Activated CD4-positive, alpha-beta T cell treated with anti-CD3 and anti-CD28 coated beads for 1 hour (primary cell): ENCODE measurements at regions not wholly inside any gene's neighbourhood (a gene's known extent, or its start where the extent isn't known, plus 50 kb on each side); places are given as distances from the start of the nearest gene placed in this dataset.

ENCODE experiments used
- DNase-seq: peaks from one replicate; pipeline ENCODE4 v3.0.0-alpha.2; 2020

DNA sequence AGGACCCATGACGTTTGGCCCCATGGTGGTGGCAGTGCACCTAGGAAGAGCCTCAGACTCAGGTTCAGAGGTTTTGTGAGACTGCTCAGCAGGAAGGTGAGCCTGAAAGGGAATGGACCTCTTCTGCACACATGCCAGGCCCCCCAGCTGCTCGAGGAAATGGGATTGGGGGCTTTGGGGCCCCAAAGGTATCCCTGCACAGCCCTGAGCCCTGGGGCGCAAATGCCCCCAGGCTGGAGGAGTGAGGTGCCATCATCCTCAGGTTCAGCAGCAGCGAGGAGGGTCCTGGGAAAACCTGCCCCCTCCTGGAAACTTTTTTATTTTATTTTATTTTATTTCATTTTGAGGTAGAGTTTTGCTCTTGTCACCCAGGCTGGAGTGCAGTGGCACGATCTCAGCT, 171.8 kb upstream of the MVB12B start:
- no peak for DNase-seq

DNA sequence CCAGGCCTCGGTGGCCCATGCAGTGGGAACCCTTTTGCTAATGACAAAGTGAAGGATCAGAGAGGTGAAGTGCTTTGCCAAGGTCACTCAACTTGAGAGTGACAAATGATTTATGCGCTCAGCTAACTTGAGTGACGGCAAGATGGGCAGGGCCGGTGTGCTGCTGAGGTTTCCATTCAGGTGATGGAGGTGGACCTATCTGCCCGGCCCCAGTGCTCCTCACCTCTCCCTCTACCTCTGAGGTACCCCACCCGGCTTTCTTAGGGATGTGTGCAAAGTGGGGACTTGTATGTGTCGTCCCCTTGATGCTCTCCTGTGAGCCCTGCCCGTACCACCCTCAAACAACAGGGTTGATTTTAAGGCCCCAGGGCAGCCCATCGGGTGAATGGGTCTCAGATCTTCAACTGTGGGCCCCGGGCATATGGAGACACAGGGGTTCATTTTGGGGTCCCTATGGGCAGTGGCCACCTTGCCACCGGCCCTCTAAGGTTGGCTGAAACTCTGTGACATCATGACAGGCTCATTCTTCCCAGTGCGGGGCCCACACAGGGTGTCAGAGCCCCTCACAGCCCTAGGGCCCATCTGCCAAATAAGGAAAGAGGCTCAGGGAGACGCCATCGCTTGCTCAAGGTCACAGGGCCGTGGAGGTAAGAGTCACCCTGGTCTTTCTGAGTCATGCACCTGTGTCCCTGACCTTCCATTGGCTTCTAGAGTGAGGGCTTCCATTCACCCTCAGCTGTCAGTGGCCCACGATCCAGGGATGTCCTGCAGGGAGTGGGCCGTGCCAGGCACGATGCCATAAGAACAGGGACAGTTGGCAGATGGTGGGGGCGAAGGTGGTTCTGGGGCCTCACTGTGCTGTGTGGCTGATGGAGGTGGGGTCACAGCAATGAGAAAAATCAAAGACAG, 170.6 kb upstream of the MVB12B start:
- no peak for DNase-seq

DNA sequence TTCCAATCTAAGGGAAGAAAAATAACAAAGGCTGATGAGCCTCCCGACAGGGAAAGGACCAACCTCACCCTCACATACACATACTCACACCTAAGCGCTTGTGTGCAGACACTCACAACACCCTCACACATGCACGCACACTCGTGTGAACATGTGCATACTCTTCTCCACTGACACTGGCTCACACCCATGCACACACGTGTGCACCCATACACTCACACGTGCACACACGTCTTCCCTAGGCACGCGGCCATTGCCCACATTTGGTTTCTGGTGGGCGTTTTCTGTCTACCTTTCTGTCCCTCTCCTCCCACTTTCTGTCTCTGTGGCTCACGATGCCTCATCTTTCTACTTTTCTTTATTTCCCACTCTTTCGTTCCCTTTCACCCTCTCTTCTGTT, 169.7 kb upstream of the MVB12B start:
- no peak for DNase-seq

DNA sequence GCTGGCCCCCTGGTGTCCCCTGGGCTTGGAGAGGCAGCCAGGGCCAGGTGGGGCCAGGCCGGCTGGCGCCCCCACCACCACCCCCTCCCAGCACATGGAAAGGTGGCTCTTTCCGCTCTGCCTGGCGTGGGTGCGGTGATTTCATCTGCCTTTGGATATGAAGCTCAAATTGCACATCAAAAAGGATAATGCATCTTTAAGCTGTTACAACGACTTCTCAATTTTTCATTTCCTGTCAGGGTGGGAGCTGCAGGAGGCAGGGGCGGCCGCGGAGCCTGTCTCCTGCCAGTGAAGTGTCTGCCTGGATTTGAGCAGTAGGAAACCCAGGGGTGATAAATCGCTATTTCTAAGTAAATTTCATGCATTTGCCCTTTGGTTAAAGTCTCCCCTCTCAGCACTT, 169.2 kb upstream of the MVB12B start:
- DNase-seq: no peak

DNA sequence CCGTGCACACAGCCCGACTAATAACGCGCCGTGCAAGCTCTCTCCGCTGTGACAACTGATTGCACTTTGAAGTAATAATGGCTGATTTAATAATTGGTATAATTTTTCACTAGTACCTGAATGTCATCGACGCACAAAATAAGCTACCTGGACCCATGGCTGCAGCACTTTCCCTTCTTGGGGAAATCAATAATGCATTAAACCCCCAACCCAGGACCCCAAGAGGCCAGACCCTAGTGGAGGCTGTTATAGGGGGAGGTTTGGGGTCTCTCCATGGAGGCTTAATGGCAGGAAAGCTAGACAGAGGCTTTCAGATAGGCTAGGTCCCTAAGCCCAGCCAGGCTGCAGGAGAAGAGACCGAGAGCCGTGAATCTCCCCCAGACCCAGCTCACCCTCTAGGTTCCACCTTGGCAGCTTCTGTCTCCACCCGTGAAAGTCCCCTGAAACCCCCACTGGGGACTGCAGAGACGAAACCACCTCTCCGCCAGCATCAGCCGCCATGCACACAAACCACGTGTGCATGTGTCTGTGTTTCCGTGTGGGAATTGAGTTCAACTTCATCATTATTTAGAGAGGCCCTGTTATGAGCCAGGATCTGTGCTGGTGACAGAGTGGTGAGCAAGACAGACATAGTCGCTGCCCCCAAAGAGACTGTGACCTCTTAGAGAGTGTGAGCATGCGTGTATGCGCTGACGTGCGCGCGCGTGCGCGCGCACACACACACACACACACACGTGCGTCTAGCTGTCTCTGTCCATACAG, 168.6 kb upstream of the MVB12B start:
- no peak for DNase-seq

DNA sequence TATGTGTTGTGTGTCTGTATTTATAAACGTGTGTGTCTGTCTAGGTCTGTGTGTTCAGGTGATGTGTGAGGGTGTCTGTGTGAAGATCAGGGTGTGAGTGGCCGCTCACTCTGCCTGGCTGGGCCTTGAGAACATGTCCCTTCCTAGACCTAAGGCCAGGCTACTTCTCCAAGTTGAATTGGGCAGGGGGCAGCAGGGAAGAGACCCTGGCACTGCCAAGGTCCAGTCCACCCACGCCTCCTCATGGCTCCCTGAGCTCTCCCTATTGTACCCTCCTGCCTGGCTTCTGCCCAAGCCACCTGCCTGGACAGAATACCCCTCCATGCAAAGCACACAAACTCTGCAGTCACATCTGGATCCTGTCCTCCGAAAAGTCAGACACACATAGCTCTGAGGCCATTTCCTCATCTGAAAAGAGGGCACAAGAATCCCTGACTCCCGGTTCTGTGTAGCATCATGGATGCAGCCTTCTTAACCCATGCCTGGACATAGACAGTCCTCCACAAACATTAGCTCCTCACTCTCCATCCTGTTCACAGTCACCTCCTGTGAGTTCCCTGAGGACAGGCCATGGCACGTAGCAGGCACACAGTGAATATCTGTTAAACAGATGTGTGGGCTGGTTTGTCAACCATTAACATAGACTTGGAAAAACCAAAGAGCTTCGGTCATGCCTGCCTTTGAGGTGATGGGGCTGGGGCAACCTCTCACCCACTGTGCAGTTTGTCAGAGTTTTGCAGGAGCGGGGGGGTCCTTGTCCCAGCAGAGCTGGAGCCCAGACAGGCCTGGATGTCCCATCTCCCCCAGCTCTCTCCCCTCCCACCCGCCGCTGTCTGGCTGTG, 167.8 kb upstream of the MVB12B start:
- no peak for DNase-seq

DNA sequence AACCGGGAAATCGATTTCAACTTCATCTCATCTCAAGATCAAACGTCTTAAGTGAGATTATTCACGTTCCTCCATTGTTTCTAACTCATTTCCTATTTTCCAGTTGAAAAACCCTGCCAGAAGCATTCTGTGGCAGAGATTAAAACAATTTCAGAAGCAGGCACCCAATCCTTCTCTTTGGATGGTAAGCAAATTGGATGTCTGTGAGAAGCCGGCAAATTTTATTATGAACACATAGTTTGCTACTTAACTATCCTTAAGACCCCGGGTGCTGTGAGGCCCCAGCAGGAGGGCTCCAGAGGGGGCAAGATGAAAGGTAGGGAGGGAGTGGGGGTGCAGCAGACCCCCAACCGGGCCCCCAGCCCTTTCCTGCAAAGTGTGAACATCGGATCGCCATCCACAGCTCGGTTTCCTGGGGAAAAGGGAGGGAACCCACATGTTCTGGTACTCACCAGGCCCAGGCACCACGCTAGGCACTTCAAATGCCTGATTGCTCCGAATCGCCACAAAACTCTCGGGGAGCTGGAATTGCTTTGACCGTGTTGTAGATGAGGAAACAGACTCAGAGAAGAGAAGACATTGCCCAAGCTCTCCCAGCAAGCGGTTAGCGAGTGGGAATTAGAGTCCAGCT, 167.1 kb upstream of the MVB12B start:
- no peak for DNase-seq

DNA sequence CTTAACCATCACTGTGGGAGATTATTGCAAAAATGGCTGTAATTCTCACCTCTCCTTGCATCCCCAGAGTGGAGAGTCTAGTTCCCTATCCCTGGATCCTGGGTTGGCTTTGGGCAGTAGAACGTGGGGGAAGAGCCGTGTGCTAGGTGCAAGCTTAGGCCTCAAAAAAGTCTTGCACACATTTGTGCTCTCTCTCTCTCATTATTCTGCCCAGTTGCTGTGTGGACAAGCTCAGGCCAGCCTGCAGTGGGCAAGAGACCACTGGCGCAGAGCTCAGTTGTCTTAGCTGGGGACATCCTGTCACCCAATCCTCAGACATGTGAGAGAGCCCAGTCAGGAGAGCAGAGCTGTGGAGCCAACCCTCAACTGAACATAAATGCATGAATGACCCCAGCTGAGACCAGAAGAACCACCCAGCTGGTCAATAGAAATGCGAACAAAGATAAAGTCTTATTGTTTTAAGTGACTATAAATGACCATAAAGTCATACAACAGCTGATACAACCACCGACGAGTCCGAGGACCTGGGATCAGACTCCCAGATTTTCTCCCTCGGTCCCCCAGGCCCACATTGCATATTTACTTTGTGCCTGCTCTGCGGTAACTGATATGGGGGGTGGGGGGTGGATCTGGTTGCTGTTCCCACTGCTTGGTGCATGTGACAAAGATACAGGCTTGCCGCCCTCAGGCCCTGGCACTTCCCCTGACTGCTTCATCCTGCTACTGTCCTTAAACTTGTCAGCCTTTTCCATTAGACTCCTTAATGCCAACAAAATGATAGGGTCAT, 166.4 kb upstream of the MVB12B start:
- no peak for DNase-seq

DNA sequence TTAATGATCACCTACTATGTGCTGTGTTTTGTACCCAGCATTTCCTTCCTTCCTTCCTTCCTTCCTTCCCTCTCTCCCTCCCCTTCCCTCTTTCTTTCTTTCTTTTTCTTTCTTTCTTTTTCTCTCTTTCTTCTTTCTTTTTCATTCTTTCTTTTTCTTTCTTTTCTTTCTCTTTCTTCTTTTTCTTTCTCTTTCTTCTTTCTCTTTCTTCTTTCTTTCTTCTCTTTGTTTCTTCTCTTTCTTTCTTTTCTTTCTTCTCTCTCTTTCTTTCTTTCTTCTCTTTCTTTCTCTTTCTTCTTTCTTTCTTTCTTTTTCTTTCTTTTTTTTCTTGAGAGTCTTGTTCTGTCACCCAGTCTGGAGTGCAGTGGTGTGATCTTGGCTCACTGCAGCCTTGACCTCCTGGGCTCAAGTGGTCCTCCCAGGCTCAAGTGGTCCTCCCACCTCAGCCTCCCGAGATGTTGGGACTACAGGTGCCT, 165.7 kb upstream of the MVB12B start:
- no peak for DNase-seq

DNA sequence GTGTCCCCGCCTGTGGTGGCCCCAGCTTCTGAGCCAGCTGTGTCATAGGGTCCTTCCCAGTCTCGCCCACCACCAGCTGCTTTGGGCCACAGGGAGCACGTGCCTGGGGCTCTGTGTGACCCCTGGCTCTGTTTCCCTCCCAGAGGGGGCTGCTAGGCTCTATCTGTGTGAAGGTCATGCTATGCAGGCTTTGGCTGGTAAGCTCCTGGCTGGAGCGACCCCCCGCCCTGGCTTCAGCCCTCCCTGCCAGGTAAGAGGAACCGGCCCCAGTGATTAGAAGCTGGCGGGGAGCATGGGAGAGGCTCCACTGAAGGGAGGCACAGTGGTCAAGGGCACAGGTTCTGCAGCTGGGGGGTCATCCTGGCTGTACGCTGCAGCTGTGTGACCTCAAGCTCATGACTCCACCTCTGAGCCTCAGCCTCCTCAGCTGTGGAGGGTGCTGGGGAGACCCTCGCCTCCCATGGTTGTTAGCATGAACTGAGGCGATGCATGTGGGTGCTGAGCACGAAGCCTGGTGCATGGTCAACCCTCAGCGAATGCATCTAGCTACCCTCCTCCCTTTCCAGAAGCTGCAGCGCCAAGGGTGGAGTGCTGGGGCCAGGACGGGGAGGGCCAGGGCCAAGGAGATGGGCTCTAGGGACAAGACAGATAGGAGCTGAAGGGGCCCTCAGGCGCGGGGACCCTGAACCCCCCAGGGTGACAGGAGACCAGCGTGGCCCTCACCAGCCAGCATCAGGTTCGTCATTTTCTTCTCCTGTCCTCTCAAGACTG, 163.8 kb upstream of the MVB12B start:
- DNase-seq: no peak

DNA sequence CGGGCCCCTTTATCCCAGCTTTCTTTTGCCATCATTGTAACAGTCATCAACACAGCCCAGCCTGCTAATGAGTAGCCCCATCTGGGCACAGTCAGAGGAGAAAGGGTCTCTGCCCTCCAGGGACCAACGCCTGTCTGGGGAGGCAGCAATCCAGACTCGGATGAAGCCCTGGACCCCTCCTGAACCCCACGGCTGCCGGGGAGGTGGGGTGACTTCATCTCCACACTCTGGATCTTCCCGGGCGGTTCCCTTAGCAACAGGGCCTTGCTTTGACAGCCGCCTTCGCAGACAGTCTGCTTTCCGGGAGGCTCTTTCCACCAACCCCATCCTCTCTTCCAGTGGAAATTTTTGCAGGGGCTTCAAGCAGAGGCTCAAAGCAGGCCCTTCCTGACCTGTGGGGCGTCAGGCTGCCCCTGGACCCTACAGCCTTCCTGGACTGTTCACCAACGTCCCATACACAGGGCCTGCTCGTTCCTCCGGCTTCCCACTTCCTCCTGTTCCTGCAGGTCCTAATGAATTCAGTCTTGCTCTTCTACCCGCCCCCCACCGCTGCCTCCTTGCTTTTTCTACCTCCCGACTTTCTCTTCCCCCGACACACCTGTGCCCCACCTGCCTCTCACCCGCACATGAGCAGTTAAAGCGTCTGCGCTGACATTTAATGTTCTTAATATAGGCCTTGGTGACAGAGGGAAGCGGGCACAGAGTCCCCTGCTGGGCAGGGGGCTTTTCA, 161.7 kb upstream of the MVB12B start:
- no peak for DNase-seq

DNA sequence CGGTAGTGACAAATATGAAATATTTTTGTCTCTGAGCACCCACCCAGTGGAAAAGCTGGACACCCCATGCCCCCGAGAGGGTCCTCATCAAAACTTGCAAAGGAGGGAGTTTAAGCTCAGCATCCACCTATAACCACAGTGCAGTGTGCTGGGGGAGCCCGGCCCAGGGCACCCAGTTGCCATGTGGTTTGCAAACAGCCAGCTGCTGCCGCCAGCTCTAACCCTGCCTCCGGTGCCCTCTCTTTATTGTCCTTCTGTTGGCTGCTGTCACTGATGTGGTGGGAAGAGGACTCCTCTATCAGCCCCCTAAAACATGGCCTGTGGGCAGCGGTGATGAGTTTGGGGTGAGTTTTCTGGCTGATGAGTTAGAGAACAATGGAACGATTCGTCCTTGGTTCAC, 160.9 kb upstream of the MVB12B start:
- no peak for DNase-seq

DNA sequence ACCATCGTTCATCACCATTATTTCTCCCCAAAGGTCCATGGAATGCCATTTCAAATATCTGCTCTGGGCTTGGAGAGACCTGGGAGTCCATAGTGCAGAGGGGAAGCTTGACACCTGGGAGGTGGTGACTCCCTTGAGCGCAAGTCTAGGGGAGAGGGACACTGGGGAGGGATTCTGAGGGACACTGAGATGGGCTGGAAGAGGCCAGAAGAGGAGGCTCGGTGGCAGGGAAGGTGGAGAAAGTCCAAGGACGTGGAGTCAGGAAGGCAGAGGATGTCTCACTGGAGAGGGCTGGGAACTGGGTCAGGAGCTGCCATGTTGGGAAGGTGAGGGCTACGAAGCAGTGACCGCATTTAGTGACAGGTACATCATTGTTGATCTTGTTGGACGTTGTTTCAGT, 160.3 kb upstream of the MVB12B start:
- no peak for DNase-seq

DNA sequence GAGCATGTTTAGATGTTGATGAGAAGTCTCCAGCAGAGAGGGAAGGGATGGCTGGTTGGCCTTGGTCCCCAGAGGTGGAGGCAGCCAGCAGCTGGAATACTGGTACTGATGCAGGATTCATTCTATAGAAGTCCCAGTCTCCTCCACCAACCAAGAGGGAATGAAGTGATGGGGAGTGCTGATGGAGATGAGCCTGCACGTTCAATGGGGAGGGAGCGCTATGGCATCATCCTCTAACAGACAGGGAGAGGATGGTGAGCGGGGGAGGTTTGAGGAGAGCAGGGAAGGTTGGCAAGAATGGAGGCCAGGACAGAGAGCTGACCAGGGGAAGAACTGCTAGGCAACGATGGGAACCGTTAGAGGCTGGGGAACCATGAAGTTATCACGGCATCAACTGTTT, 159.8 kb upstream of the MVB12B start:
- no peak for DNase-seq

DNA sequence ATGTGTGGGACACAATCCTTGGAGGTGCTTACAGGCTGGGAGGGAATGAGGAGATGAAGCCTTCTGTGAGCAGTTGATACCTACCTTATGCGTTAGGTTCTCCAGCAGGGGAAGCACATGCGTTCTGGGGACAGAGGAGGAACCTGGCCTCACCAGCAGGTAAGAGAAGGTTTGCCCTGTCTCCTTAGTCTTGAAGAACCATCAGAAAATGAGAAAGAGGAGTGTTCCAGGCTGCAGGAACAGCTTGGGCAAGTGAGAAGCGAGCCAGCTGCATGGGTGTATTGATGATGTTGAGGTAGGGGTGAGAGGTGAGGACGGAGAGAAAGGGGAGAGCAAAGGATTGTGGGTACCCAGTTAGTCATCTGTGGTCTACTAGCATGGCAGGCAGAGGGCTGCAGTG, 156.9 kb upstream of the MVB12B start:
- no peak for DNase-seq

DNA sequence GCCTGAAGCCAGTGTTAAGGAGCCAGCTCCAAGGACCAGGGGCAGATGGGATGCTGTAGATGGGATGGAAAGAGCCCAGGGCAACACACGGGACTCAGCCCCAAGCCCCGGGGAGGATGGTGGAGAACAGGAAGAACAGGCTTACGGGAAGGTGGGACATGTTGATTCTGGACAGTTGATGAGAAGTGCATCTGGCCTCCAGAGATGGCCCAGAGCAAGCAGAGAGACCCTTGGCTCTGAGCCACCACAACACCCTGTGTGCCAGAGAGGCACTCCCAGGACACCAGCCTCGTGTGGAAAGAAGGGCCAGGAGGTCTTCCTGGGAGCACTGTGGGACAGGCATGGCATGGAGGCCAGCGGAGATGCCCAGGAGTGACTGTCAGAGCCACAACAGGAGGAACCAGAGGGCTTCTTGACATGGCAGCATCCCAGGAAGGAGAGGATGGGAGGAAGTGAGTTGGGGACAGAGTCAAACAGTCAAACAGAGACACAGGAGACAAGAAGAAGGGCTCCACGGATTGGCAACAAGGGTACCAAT, 156.3 kb upstream of the MVB12B start:
- DNase-seq: no peak

DNA sequence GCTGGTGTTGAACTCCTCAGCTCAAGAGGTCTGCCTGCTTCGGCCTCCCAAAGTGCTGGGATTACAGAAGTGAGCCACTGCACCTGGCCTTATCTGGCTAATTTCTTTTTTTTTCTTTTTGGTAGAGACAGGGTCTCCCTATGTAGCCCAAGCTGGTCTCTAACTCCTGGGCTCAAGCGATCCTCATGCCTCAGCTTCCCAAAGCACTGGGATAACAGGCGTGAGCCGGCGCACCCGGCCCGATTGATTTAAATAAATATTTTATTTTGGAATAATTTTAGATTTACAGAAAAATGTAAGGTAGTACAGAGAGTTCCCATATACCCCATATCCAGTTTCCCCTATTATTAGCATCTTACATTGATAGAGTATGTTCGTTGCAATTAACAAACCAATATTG, 155.0 kb upstream of the MVB12B start:
- no peak for DNase-seq

DNA sequence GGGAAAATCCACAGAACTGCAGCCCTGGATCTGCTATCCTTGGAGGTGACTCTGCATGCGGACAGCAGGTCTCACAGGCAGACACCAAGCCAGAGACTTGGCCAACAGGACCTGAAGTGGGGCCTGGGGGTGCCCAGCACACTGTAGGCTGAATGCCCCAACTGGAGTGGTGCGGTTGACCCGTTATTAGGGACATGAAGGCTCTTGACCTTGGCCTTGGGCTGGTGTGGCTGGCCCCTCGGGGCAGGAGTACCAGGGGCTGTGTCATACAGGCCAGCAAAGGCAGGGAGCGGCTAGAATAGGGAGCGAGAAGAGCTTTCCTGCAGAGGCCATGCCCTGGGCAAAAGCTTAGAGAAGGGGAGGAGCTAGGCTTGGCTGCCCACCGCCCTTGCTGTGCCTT, 153.2 kb upstream of the MVB12B start:
- no peak for DNase-seq

DNA sequence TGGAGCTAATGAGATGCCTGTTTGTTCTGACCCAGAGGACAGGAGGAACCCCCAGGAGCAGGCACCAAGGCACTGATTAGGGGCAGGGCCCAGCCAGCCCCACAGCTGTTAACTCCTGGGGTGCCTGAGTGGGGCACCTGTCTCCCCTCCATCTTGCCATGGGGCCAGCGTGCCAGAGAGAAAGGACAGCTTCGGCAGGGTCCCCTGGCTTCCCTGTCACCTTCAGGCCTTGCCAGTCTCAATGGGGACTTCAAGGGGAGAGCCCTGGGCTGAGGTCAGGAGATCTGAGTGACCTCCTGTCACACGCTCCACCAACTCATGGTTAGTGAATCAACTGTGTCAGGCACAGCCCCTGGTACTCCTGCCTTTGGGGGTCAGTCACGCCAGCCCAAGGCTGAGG, 152.7 kb upstream of the MVB12B start:
- no peak for DNase-seq

DNA sequence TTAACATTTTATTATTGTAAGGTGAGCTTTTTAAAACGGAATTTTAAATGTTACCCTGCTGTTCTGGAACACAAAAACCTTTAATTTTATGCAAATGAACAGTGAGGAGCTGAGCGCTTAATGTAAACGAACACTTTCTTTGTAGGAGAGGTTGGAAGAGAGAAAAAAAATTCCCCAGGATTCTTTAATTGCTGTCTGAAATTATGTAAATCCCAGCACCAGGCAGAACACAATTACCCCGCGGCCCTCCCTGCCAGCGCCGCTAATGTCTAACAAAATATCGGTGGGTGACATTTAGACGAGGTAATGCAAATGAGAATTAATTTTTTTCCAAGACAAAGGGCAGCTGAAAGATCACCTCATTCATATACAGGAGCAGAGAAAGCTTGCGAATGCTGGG, 143.4 kb upstream of the MVB12B start:
- DNase-seq: no peak
